Lower leg skin (tissue), 3 donors: ENCODE measurements at regions not wholly inside any gene's neighbourhood (a gene's known extent, or its start where the extent isn't known, plus 50 kb on each side); places are given as distances from the start of the nearest gene placed in this dataset.

Experiments
- CTCF ChIP-seq, 3 donors: fragments of 450-650 bp; IDR thresholded peaks; one replicate each; pipeline ENCODE4 v1.5.1; 2016; ENCODE audit warnings: antibody characterized with exemption in 3 of 3, mild to moderate bottlenecking in 3 of 3, moderate library complexity in 2 of 3
- POLR2A ChIP-seq, 2 donors: fragments of 450-650 bp; IDR thresholded peaks; one replicate each; pipeline ENCODE4 v1.6.1; 2016 to 2017; ENCODE audit warnings: antibody characterized with exemption in 2 of 2, mild to moderate bottlenecking in 1 of 2, moderate library complexity in 1 of 2

GRCh38 chr18:38310936-38311335 lies 745.3 kb upstream of the CELF4 start:
- TF ChIP-seq CTCF (IDR thresholded peaks at IDR 0.05) (no peak), POLR2A (IDR thresholded peaks at IDR 0.05) (no peak)
